SU-DHL-6 (cell line): ENCODE measurements at regions not wholly inside any gene's neighbourhood (a gene's known extent, or its start where the extent isn't known, plus 50 kb on each side); places are given as distances from the start of the nearest gene placed in this dataset.

Experiments used
- H2AFZ ChIP-seq: fragments of 200-600 bp; sonication (generic); 2 replicates; pipeline ENCODE4 v1.6.1; 2014; ENCODE audit warnings: low read depth, mild to moderate bottlenecking, moderate library complexity, mixed read lengths, antibody characterized with exemption, low read length; ENCODE audit not compliant: severe bottlenecking
- H3F3A ChIP-seq: fragments of 200-600 bp; shearing (Covaris generic); 2 replicates; pipeline ENCODE4 v1.6.0; 2016; ENCODE audit warnings: antibody characterized with exemption, mild to moderate bottlenecking; ENCODE audit not compliant: insufficient read depth
- H3K27ac ChIP-seq: fragments of 200-600 bp; sonication (generic); 2 replicates; pipeline ENCODE4 v1.5.1; 2016; ENCODE audit warnings: low read depth, mild to moderate bottlenecking, low read length, moderate library complexity, mixed read lengths
- H3K27me3 ChIP-seq: fragments of 200-600 bp; sonication (generic), shearing (Covaris generic); 2 replicates; pipeline ENCODE4 v1.6.0; 2014; ENCODE audit warnings: mild to moderate bottlenecking, low read length
- H3K36me3 ChIP-seq: fragments of 200-600 bp; sonication (generic); 2 replicates; pipeline ENCODE4 v1.6.1; 2014; ENCODE audit warnings: mild to moderate bottlenecking, low read length, mixed read lengths
- H3K4me2 ChIP-seq: fragments of 300-600, 200-600 bp; shearing (Covaris generic), sonication (generic); 2 replicates; pipeline ENCODE4 v1.6.0; 2014; ENCODE audit warnings: low read length, low read depth, mild to moderate bottlenecking; ENCODE audit not compliant: poor library complexity, severe bottlenecking
- H3K4me3 ChIP-seq: fragments of 200-600 bp; sonication (generic); 2 replicates; pipeline ENCODE4 v1.5.1; 2014; ENCODE audit warnings: antibody characterized with exemption, low read length, mild to moderate bottlenecking, mixed read lengths; ENCODE audit not compliant: insufficient read depth, poor library complexity, severe bottlenecking
- H3K79me2 ChIP-seq: fragments of 200-600 bp; sonication (generic); 2 replicates; pipeline ENCODE4 v1.6.1; 2014; ENCODE audit warnings: mild to moderate bottlenecking, low read length, moderate library complexity; ENCODE audit not compliant: insufficient read depth
- H3K9ac ChIP-seq: fragments of 200-600 bp; sonication (generic); 2 replicates; pipeline ENCODE4 v1.7.0; 2014; ENCODE audit warnings: mild to moderate bottlenecking, low read length
- H3K9me2 ChIP-seq: fragments of 200-600 bp; sonication (generic); replicated peaks from 2 replicates; pipeline ENCODE4 v1.6.1; 2014; ENCODE audit warnings: low read length; ENCODE audit not compliant: insufficient read depth
- H3K9me3 ChIP-seq: fragments of 200-600 bp; sonication (generic); 2 replicates; pipeline ENCODE4 v1.6.1; 2014; ENCODE audit warnings: low read length, mixed read lengths; ENCODE audit not compliant: insufficient read depth
- H4K20me1 ChIP-seq: fragments of 200-600 bp; sonication (generic); 2 replicates; pipeline ENCODE4 v1.6.1; 2014; ENCODE audit warnings: low read depth, mild to moderate bottlenecking, antibody characterized with exemption, low read length, moderate library complexity, mixed read lengths
- EZH2phosphoT487 ChIP-seq: fragments of 200-600 bp; sonication (generic), shearing (Covaris generic); conservative IDR thresholded peaks from 2 replicates; pipeline ENCODE4 v1.6.1; 2018; ENCODE audit warnings: mild to moderate bottlenecking, antibody characterized with exemption, low read length, moderate library complexity, mixed read lengths
- TF ChIP-seq, protein P1 (sequence below): fragments of 200-600 bp; sonication (generic); IDR thresholded peaks from one replicate; pipeline ENCODE4 v1.5.1; 2017; ENCODE audit warnings: antibody characterized with exemption, mild to moderate bottlenecking, low read length, moderate library complexity; ENCODE audit not compliant: insufficient read depth, poor library complexity, severe bottlenecking

DNA sequence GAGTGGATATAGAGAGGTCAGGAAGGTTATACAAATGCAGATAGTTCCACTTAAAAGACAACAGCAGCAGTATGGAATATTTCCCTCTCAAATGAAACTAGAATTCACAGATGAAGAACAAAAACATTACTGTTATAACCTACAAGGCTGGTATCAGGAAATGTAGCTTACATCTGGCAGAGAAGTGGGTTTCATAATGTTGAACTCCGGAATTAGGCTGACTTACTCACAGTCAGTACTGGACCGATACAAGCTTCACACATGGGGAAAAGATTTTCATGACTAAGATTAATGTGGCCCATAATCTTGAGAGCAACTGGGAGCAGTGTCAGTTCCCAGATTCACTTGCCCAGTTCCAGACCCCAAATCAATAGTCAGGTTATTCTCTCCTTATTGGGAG lies 353.9 kb downstream of the DUSP6 start:
- Histone ChIP-seq H4K20me1 (no peaks in the 10 kb centered on the region), H3K4me3 (no peak overlapping the region), H2AFZ (no peak overlapping the region), H3K9ac (no peak overlapping the region), H3K79me2 (no peaks in the 10 kb centered on the region), H3K27ac (no peak overlapping the region), H3K9me2 (no peaks in the 10 kb centered on the region), H3K27me3 (no peaks in the 10 kb centered on the region), H3K4me2 (no peak overlapping the region), H3F3A (no peaks in the 10 kb centered on the region), H3K36me3 (no peaks in the 10 kb centered on the region), H3K9me3 (no peaks in the 10 kb centered on the region)
- no peak for TF ChIP-seq EZH2phosphoT487
- TF ChIP-seq, protein P1, sequence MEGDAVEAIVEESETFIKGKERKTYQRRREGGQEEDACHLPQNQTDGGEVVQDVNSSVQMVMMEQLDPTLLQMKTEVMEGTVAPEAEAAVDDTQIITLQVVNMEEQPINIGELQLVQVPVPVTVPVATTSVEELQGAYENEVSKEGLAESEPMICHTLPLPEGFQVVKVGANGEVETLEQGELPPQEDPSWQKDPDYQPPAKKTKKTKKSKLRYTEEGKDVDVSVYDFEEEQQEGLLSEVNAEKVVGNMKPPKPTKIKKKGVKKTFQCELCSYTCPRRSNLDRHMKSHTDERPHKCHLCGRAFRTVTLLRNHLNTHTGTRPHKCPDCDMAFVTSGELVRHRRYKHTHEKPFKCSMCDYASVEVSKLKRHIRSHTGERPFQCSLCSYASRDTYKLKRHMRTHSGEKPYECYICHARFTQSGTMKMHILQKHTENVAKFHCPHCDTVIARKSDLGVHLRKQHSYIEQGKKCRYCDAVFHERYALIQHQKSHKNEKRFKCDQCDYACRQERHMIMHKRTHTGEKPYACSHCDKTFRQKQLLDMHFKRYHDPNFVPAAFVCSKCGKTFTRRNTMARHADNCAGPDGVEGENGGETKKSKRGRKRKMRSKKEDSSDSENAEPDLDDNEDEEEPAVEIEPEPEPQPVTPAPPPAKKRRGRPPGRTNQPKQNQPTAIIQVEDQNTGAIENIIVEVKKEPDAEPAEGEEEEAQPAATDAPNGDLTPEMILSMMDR = no peak

DNA sequence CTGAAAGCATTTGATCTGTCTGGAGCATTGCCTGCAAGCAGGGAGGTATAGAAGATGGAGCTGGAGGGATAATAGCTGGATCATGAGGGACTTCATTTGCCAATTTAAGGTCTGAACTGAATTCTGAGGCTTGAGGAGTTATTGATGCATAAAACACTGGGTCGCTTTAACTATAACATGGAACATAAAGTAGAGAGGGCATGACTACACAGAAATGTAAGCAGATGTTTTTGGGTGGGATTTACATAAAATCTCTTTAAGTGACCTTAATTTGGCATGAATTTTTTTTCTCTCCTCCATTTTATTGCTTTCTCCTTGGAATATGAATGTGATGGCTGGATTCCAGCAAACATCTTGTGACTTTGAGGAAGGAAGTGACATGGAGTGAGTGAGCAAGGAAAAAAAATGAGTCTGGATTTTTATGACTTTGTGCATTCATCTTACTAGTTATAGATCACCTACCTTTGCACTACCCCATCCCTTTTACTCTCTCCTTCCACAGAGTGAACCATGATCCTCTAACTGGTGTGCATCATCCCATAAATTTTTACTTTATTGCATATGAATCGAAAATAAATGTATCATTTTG lies 356.0 kb downstream of the DUSP6 start:
- Histone ChIP-seq H3K9me2 (no peaks in the 10 kb centered on the region), H3K4me3 (no peak overlapping the region), H3K9ac (no peak overlapping the region), H3K27ac (no peak overlapping the region), H3K9me3 (no peaks in the 10 kb centered on the region), H3K27me3 (no peaks in the 10 kb centered on the region), H3K36me3 (no peaks in the 10 kb centered on the region), H3K4me2 (no peak overlapping the region), H2AFZ (no peak overlapping the region), H3K79me2 (no peaks in the 10 kb centered on the region), H4K20me1 (no peaks in the 10 kb centered on the region), H3F3A (no peaks in the 10 kb centered on the region)
- TF ChIP-seq, protein P1 = no peak
- no peak for TF ChIP-seq EZH2phosphoT487

DNA sequence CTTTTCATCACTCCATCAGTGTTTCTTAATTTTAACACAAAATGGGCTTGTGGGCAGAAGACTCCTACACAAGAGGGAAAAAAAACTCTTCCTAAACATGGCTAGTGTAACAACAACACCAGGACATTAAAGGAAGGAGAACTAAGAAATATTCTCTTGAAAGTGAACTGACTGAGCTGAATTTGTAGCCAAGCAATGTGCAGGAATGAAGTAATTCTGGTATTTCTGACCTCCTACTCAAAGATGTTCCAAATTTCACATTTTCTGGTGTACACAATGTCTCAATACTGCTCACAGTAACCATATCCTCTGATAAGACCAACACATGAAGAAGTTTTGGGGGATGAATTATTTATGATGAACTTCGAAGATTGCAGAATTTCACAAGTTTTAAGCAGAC lies 357.3 kb downstream of the DUSP6 start:
- Histone ChIP-seq H3K36me3 (no peaks in the 10 kb centered on the region), H4K20me1 (no peaks in the 10 kb centered on the region), H3K9me2 (no peaks in the 10 kb centered on the region), H3K9ac (no peak overlapping the region), H3K9me3 (no peaks in the 10 kb centered on the region), H3K4me3 (no peak overlapping the region), H3K27me3 (no peaks in the 10 kb centered on the region), H3F3A (no peaks in the 10 kb centered on the region), H3K4me2 (no peak overlapping the region), H3K27ac (no peak overlapping the region), H2AFZ (no peak overlapping the region), H3K79me2 (no peaks in the 10 kb centered on the region)
- no peak for TF ChIP-seq EZH2phosphoT487
- TF ChIP-seq, protein P1 = no peak
